ENCODE measurements at regions not wholly inside any gene's neighbourhood (a gene's known extent, or its start where the extent isn't known, plus 50 kb on each side); places are given as distances from the start of the nearest gene placed in this dataset.

DNA sequence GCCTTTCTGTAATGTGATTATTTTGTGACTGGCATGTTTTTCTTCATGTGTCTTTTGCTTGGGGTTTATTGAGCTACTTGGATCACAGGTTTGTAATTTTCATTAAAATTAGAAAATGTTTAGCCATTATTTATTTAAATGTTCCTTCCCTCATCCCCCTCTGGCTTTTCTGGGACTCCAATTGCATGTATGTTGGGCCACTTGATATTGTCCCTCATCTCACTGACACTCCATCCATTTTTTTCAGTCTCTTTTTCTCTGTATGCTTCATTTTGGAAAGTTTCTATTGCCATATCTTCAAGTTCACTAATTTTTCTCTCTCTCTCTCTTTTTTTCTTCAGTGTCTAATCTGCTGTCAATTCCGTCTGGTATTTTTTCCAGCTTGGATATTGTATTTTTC lies 390.1 kb downstream of the PRDM2 start:
- H3K27me3 Mint-ChIP-seq = no peaks in the 10 kb centered on the region
- CTCF ChIA-PET = no interaction called here
- H3K4me1 Mint-ChIP-seq = no peaks in the 10 kb centered on the region
- no peak for DNase-seq
- H3K36me3 Mint-ChIP-seq = no peaks in the 10 kb centered on the region
- H3K27ac Mint-ChIP-seq = no peak overlapping the region
- no peak for ATAC-seq
- no peak overlapping the region for H3K4me3 Mint-ChIP-seq
- H3K9me3 Mint-ChIP-seq (ENCODE audit: low read depth) = peaks cover 3% of the 10 kb centered on the region

DNA sequence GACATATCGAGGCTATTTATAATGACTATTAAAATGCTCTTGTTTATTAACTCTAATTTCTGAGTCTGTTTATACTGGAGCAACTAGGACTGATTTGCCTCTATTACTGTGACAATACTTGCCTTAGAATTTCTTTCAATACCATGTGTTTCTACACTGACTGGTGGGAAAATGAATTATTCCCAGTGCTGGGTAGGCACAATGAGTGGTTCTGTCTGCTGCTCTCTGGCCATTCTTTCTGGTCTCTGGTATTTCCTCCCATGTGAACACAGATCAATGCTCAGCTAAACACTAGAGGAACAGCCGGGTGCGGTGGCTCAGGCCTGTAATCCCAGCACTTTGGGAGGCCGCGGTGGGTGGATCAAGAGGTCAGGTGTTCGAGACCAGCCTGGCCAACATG lies 390.5 kb downstream of the PRDM2 start:
- CTCF ChIA-PET = no interaction called here
- no peak for ATAC-seq
- H3K36me3 Mint-ChIP-seq = no peaks in the 10 kb centered on the region
- no peaks in the 10 kb centered on the region for H3K4me1 Mint-ChIP-seq
- peaks cover 3% of the 10 kb centered on the region for H3K9me3 Mint-ChIP-seq (ENCODE audit: low read depth)
- DNase-seq = no peak
- no peak overlapping the region for H3K27ac Mint-ChIP-seq
- no peak overlapping the region for H3K4me3 Mint-ChIP-seq
- H3K27me3 Mint-ChIP-seq = no peaks in the 10 kb centered on the region

DNA sequence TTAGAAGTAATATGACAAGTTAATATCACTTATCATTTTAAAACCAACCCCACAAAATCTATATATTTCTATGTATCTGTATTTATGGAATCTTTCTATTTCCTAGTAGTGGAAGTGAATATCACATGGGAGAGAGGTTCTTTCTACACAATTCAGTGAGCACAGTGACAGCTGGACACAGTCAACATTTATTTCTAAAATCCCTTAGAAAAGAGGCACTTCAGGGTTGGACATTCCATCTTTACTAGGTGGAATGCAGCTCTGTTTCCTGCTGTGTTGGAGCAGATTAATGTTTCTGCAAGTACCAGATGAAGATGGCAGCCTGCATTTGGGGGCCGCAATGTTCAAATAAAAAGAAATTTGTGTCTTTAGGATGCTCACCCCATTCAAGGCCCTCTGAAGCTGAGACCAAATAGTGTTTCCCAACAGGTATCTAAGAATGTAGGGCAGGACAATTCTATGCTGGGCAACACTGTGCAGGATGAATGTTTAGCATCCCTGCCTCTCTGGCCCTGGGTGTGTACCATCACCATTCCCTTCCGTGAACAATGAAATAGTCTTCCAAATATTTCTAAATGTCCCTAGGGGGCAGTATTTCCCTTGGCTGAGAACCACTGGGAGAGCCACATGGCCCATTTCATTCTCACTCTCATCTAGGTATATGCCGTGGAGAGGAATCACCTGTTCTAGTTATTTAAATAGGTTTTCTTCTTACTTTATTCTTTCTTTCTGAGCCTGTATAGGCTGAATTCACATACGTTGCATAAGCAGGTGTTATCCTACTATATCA lies 394.8 kb downstream of the PRDM2 start:
- no peak overlapping the region for H3K27ac Mint-ChIP-seq
- ATAC-seq (no peak), DNase-seq (no peak)
- no peaks in the 10 kb centered on the region for H3K4me1 Mint-ChIP-seq
- no peaks in the 10 kb centered on the region for H3K27me3 Mint-ChIP-seq
- CTCF ChIA-PET = no interaction called here
- H3K36me3 Mint-ChIP-seq = no peaks in the 10 kb centered on the region
- peaks cover 3% of the 10 kb centered on the region for H3K9me3 Mint-ChIP-seq (ENCODE audit: low read depth)
- H3K4me3 Mint-ChIP-seq = no peak overlapping the region

DNA sequence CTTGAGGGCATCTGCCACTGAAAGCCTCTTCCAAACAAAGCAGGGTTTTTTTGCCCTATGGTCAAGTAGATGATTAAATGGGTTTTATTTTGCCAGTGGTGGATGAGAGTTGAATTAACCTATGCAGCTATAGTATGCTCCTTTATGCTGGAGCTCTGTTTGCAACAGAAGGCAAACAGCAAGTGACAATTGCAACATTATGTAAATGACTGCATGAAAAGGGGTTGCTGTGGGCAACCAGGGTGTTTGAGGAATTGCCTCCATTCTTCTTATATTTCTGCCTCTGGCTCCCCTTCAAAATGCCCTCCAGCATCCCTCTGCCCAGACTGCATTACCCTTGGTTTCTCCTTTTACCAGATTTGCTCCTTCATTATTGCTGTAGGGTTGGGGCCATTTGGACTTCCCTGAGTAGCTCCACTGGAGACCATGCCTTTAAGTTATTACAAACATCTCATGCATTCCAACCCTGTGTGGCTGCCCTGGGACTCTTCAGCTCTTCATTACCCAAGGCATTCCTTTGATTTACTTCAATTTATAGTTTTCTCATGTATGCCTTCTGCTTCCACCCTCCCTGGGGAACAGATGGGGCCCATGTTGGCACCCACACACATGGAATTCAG lies 398.4 kb downstream of the PRDM2 start:
- H3K4me3 Mint-ChIP-seq = no peak overlapping the region
- H3K9me3 Mint-ChIP-seq (ENCODE audit: low read depth) = no peaks in the 10 kb centered on the region
- DNase-seq (no peak), ATAC-seq (no peak)
- H3K27ac Mint-ChIP-seq = no peak overlapping the region
- no peaks in the 10 kb centered on the region for H3K36me3 Mint-ChIP-seq
- H3K4me1 Mint-ChIP-seq = no peaks in the 10 kb centered on the region
- CTCF ChIA-PET = no interaction called here
- H3K27me3 Mint-ChIP-seq = no peaks in the 10 kb centered on the region

DNA sequence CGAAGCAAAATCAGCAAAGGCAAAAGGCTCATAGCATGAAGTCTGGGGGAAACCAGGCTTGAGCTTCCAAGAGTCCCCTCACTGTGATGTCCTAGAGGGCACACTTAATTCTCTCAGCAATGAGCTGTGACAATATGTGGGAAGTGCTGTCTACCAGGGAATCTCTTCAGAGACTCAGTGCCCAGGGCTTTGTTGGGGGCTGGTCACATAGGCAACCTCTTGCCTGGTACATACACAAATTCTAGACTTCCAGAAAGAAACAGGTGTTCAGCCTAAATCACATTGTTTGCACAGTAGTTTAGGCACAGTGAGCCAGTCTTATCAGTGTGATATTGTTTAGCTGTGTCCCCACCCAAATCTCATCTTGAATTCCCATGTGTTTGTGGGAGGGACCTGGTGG lies 400.5 kb downstream of the PRDM2 start:
- Mint-ChIP-seq H3K36me3 (no peaks in the 10 kb centered on the region), H3K9me3 (ENCODE audit: low read depth) (no peaks in the 10 kb centered on the region), H3K4me3 (no peak overlapping the region), H3K4me1 (no peaks in the 10 kb centered on the region), H3K27ac (no peak overlapping the region), H3K27me3 (no peaks in the 10 kb centered on the region)
- DNase-seq (no peak), ATAC-seq (no peak)
- CTCF ChIA-PET = no interaction called here

DNA sequence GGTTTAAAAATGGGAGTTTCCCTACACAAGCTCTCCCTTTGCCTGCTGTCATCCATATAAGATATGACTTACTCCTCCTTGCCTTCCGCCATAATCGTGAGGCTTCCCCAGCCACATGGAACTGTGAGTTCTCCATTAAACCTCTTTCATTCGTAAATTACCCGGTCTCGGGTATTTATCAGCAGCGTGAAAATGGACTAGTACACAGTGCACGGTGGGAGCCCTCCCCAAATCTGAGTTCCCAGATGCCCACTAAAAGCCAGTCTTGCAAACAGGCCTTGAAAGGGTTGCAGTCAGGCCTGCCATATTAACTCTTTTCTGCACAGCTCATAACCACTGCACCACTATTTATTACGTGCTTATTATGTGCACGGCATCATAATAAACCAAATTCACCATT lies 400.9 kb downstream of the PRDM2 start:
- no peak overlapping the region for H3K4me3 Mint-ChIP-seq
- no peaks in the 10 kb centered on the region for H3K9me3 Mint-ChIP-seq (ENCODE audit: low read depth)
- H3K4me1 Mint-ChIP-seq = no peaks in the 10 kb centered on the region
- no peaks in the 10 kb centered on the region for H3K36me3 Mint-ChIP-seq
- CTCF ChIA-PET = no interaction called here
- DNase-seq = no peak
- no peak for ATAC-seq
- H3K27me3 Mint-ChIP-seq = no peaks in the 10 kb centered on the region
- H3K27ac Mint-ChIP-seq = no peak overlapping the region

DNA sequence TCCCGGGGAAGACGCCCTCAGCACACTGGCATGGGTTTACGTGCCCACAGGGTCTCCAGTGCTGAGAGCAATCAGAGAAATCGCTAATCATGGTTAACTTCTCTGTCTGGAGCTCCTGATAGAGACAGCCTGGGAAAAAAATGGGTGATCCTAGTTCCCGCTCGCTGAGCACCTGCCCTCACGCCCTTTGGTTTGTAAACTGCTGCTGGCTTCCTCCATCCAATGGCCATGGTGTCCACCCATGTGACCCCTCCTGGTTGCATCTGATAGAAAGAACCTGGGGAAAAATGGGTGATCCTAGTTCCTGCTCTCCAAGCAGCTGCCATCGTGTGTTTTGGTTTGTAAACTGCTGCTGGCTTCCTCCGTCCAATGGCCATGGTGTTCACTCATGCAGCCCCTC lies 402.2 kb downstream of the PRDM2 start:
- DNase-seq (no peak), ATAC-seq (no peak)
- CTCF ChIA-PET = no interaction called here
- Mint-ChIP-seq H3K36me3 (no peaks in the 10 kb centered on the region), H3K27me3 (no peaks in the 10 kb centered on the region), H3K4me1 (no peaks in the 10 kb centered on the region), H3K4me3 (no peak overlapping the region), H3K27ac (no peak overlapping the region), H3K9me3 (ENCODE audit: low read depth) (no peaks in the 10 kb centered on the region)

GRCh38 chr1:14103878-14104430 lies 404.0 kb downstream of the PRDM2 start:
- Mint-ChIP-seq H3K4me3 (no peak overlapping the region), H3K4me1 (no peaks in the 10 kb centered on the region), H3K9me3 (ENCODE audit: low read depth) (no peaks in the 10 kb centered on the region), H3K27me3 (no peaks in the 10 kb centered on the region), H3K36me3 (no peaks in the 10 kb centered on the region), H3K27ac (no peak overlapping the region)
- DNase-seq = no peak
- CTCF ChIA-PET = no interaction called here
- ATAC-seq = no peak

GRCh38 chr1:14106126-14106525 lies 406.1 kb downstream of the PRDM2 start:
- Mint-ChIP-seq H3K9me3 (ENCODE audit: low read depth) (no peaks in the 10 kb centered on the region), H3K27ac (no peak overlapping the region), H3K27me3 (no peaks in the 10 kb centered on the region), H3K4me3 (no peak overlapping the region), H3K4me1 (no peaks in the 10 kb centered on the region), H3K36me3 (no peaks in the 10 kb centered on the region)
- DNase-seq = no peak
- CTCF ChIA-PET = no interaction called here
- no peak for ATAC-seq

DNA sequence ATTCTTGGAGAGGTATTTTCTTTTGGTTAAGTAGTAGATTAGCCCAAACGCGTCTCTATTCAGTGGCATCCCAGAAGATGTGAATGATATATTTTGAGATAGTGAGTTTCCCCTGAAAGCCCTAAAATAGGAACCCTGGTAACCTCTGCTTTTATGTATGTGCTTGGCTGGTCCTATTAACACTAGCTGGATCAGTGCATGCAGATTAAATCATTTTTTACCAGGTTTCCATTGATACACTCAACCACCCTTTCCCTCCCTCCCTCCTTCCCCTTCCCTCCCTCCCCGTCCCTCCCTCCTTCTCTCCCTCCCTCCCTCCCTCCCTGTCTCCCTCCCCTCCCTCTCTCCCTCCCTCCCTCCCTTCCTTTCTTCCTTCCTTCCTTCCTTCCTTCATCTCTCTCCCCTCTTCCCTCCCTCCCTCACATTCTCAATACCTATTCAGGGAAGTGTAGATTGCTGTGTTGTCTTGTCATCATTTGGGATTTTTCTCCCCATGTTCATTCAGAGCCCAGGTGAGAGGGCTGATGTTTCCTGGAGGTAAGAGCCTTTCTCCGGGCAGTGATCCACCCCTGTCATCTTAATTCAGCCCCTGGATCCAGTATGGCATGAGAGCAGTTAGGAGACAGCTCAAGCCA lies 406.8 kb downstream of the PRDM2 start:
- H3K36me3 Mint-ChIP-seq = no peaks in the 10 kb centered on the region
- no peaks in the 10 kb centered on the region for H3K4me1 Mint-ChIP-seq
- DNase-seq (no peak), ATAC-seq (no peak)
- H3K27me3 Mint-ChIP-seq = no peaks in the 10 kb centered on the region
- H3K27ac Mint-ChIP-seq = no peak overlapping the region
- H3K4me3 Mint-ChIP-seq = no peak overlapping the region
- no peaks in the 10 kb centered on the region for H3K9me3 Mint-ChIP-seq (ENCODE audit: low read depth)
- CTCF ChIA-PET = no interaction called here

- no peak overlapping the region for H3K27ac Mint-ChIP-seq
- H3K36me3 Mint-ChIP-seq = no peaks in the 10 kb centered on the region
- H3K4me1 Mint-ChIP-seq = peaks cover under 1% of the 10 kb centered on the region
- H3K27me3 Mint-ChIP-seq = no peaks in the 10 kb centered on the region
- DNase-seq (no peak), ATAC-seq (no peak)
- CTCF ChIA-PET = no interaction called here
- no peaks in the 10 kb centered on the region for H3K9me3 Mint-ChIP-seq (ENCODE audit: low read depth)
- no peak overlapping the region for H3K4me3 Mint-ChIP-seq
Measured at GRCh38 chr1:14108356-14109275, 408.6 kb downstream of the PRDM2 start.

DNA sequence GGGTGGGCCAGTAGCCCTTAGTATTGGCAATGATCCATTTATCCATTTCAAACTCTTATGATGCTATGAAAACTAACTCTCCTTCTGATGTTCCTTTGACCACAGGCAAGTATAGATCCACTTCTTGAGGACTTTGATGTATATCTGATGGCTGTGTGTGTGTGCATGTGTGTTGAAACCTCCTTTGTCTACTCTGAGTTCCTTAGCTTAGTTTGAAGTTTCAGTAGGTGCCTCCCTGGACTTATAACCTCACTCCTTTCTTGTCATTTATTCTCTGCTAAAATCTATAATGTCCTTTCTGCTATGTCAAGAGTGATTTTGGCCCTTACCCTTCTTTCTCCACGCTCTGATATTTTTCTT lies 409.3 kb downstream of the PRDM2 start:
- Mint-ChIP-seq H3K27ac (no peak overlapping the region), H3K36me3 (no peaks in the 10 kb centered on the region), H3K9me3 (ENCODE audit: low read depth) (no peaks in the 10 kb centered on the region), H3K4me3 (no peak overlapping the region), H3K27me3 (no peaks in the 10 kb centered on the region), H3K4me1 (peaks cover 5% of the 10 kb centered on the region)
- CTCF ChIA-PET = no interaction called here
- ATAC-seq = no peak
- no peak for DNase-seq

DNA sequence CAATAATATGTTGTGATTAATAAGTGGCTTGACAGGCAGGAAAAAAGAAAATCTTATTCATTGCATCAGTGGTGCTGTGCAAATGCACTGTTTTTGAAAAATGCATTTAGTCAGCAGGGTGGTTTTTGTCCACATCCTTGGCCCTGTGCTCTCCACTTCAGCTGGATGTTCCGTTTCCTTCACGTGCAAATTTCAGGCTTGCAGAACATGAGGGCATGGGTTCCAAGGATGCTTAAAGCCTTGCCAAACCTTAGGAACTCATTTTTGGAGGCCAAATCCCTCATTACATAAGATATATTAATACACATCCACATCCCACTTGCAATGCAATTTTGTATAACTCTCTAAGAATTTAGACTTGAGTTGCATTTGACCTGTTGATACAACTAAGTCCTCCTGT lies 410.1 kb downstream of the PRDM2 start:
- ATAC-seq = no peak
- Mint-ChIP-seq H3K27ac (no peak overlapping the region), H3K36me3 (no peaks in the 10 kb centered on the region), H3K4me1 (peaks cover 7% of the 10 kb centered on the region), H3K9me3 (ENCODE audit: low read depth) (no peaks in the 10 kb centered on the region), H3K27me3 (no peaks in the 10 kb centered on the region), H3K4me3 (no peak overlapping the region)
- CTCF ChIA-PET = no interaction called here
- DNase-seq = no peak

Data from activated CD8-positive, alpha-beta memory T cell treated with anti-CD3 and anti-CD28 coated beads, Interleukin-2, amount 10 ng/mL, durations not matched to agents 7 days and 5 days (primary cell).